ENCODE measurements at regions not wholly inside any gene's neighbourhood (a gene's known extent, or its start where the extent isn't known, plus 50 kb on each side); places are given as distances from the start of the nearest gene placed in this dataset.
"Not testable (repeated sequence)": the region's sequence is repeated elsewhere in the genome, so short reads cannot be mapped to it uniquely, and the experiment has no call there.

GRCh38 chr6:168238159-168238909 lies 81.2 kb downstream of the DACT2 start:
- peaks cover 2% of the 10 kb centered on the region for H3K4me1 Mint-ChIP-seq
- no peak for DNase-seq
- H3K9me3 Mint-ChIP-seq = no peaks in the 10 kb centered on the region
- H3K27ac Mint-ChIP-seq = no peak overlapping the region
- no peak overlapping the region for H3K4me3 Mint-ChIP-seq
- no peaks in the 10 kb centered on the region for H3K27me3 Mint-ChIP-seq
- POLR2A ChIA-PET = no interaction called here
- H3K36me3 Mint-ChIP-seq (ENCODE audit: low read depth) = no peaks in the 10 kb centered on the region
- CTCF ChIA-PET = no interaction called here

- DNase-seq; H3K4me1 Mint-ChIP-seq; H3K9me3 Mint-ChIP-seq; H3K27me3 Mint-ChIP-seq; POLR2A ChIA-PET; H3K36me3 Mint-ChIP-seq (ENCODE audit: low read depth); CTCF ChIA-PET; H3K4me3 Mint-ChIP-seq; H3K27ac Mint-ChIP-seq: not testable (repeated sequence)
Measured at GRCh38 chr6:168233875-168234213, 85.7 kb downstream of the DACT2 start.

GRCh38 chr6:168232989-168233874 lies 86.3 kb downstream of the DACT2 start:
- Mint-ChIP-seq H3K27me3 (no peaks in the 10 kb centered on the region), H3K27ac (no peak overlapping the region), H3K4me3 (no peak overlapping the region), H3K4me1 (no peaks in the 10 kb centered on the region), H3K36me3 (ENCODE audit: low read depth) (no peaks in the 10 kb centered on the region), H3K9me3 (no peaks in the 10 kb centered on the region)
- ChIA-PET CTCF (no interaction called here), POLR2A (no interaction called here)
- DNase-seq = no peak

GRCh38 chr6:168232528-168232927 lies 87.0 kb downstream of the DACT2 start:
- ChIA-PET CTCF (no interaction called here), POLR2A (no interaction called here)
- H3K4me3 Mint-ChIP-seq = no peak overlapping the region
- no peaks in the 10 kb centered on the region for H3K4me1 Mint-ChIP-seq
- no peaks in the 10 kb centered on the region for H3K36me3 Mint-ChIP-seq (ENCODE audit: low read depth)
- no peak for DNase-seq
- no peak overlapping the region for H3K27ac Mint-ChIP-seq
- H3K9me3 Mint-ChIP-seq = no peaks in the 10 kb centered on the region
- H3K27me3 Mint-ChIP-seq = no peaks in the 10 kb centered on the region

GRCh38 chr6:168232062-168232461 lies 87.5 kb downstream of the DACT2 start:
- CTCF ChIA-PET = no interaction called here
- POLR2A ChIA-PET = no interaction called here

GRCh38 chr6:168231393-168231957 lies 88.1 kb downstream of the DACT2 start:
- no peaks in the 10 kb centered on the region for H3K27me3 Mint-ChIP-seq
- no peak overlapping the region for H3K27ac Mint-ChIP-seq
- no peaks in the 10 kb centered on the region for H3K4me1 Mint-ChIP-seq
- DNase-seq = no peak
- H3K9me3 Mint-ChIP-seq = no peaks in the 10 kb centered on the region
- H3K36me3 Mint-ChIP-seq (ENCODE audit: low read depth) = no peaks in the 10 kb centered on the region
- ChIA-PET CTCF (no interaction called here), POLR2A (no interaction called here)
- no peak overlapping the region for H3K4me3 Mint-ChIP-seq

More at GRCh38 chr6:168232062-168232461, 87.5 kb downstream of the DACT2 start:
- Mint-ChIP-seq H3K27ac (no peak overlapping the region), H3K9me3 (no peaks in the 10 kb centered on the region), H3K27me3 (no peaks in the 10 kb centered on the region), H3K4me3 (no peak overlapping the region), H3K4me1 (no peaks in the 10 kb centered on the region), H3K36me3 (ENCODE audit: low read depth) (no peaks in the 10 kb centered on the region)
- DNase-seq = no peak

- H3K36me3 Mint-ChIP-seq (ENCODE audit: low read depth) = no peaks in the 10 kb centered on the region
- no peaks in the 10 kb centered on the region for H3K4me1 Mint-ChIP-seq
- no peak overlapping the region for H3K4me3 Mint-ChIP-seq
- DNase-seq = no peak
- POLR2A ChIA-PET = no interaction called here
- CTCF ChIA-PET = no interaction called here
- H3K27me3 Mint-ChIP-seq = no peaks in the 10 kb centered on the region
- no peaks in the 10 kb centered on the region for H3K9me3 Mint-ChIP-seq
- no peak overlapping the region for H3K27ac Mint-ChIP-seq
Measured at GRCh38 chr6:168229368-168229752, 90.2 kb downstream of the DACT2 start.

- Mint-ChIP-seq H3K36me3 (ENCODE audit: low read depth) (no peaks in the 10 kb centered on the region), H3K4me3 (no peak overlapping the region), H3K27me3 (no peaks in the 10 kb centered on the region), H3K4me1 (no peaks in the 10 kb centered on the region), H3K27ac (no peak overlapping the region), H3K9me3 (no peaks in the 10 kb centered on the region)
- no peak for DNase-seq
- CTCF ChIA-PET = no interaction called here
- POLR2A ChIA-PET = no interaction called here
Measured at GRCh38 chr6:168228676-168229367, 90.8 kb downstream of the DACT2 start.

- no peaks in the 10 kb centered on the region for H3K27me3 Mint-ChIP-seq
- ChIA-PET CTCF (no interaction called here), POLR2A (no interaction called here)
- DNase-seq = no peak
- H3K9me3 Mint-ChIP-seq = no peaks in the 10 kb centered on the region
- H3K27ac Mint-ChIP-seq = no peak overlapping the region
- no peaks in the 10 kb centered on the region for H3K4me1 Mint-ChIP-seq
- H3K4me3 Mint-ChIP-seq = no peak overlapping the region
- H3K36me3 Mint-ChIP-seq (ENCODE audit: low read depth) = no peaks in the 10 kb centered on the region
Measured at GRCh38 chr6:168227840-168228239, 91.7 kb downstream of the DACT2 start.

- Mint-ChIP-seq H3K36me3 (ENCODE audit: low read depth) (no peaks in the 10 kb centered on the region), H3K9me3 (no peaks in the 10 kb centered on the region), H3K27ac (no peak overlapping the region), H3K4me1 (no peaks in the 10 kb centered on the region), H3K27me3 (no peaks in the 10 kb centered on the region), H3K4me3 (no peak overlapping the region)
- no peak for DNase-seq
- CTCF ChIA-PET = no interaction called here
- POLR2A ChIA-PET = no interaction called here
Measured at GRCh38 chr6:168226902-168227318, 92.7 kb downstream of the DACT2 start.

- H3K4me3 Mint-ChIP-seq = no peak overlapping the region
- no peaks in the 10 kb centered on the region for H3K36me3 Mint-ChIP-seq (ENCODE audit: low read depth)
- H3K27ac Mint-ChIP-seq = no peak overlapping the region
- POLR2A ChIA-PET = no interaction called here
- H3K4me1 Mint-ChIP-seq = peaks cover 2% of the 10 kb centered on the region
- CTCF ChIA-PET = no interaction called here
- H3K27me3 Mint-ChIP-seq = no peaks in the 10 kb centered on the region
- no peaks in the 10 kb centered on the region for H3K9me3 Mint-ChIP-seq
- DNase-seq = no peak
Measured at GRCh38 chr6:168226061-168226752, 93.4 kb downstream of the DACT2 start.

- no peaks in the 10 kb centered on the region for H3K9me3 Mint-ChIP-seq
- peaks cover 6% of the 10 kb centered on the region for H3K4me1 Mint-ChIP-seq
- H3K36me3 Mint-ChIP-seq (ENCODE audit: low read depth) = no peaks in the 10 kb centered on the region
- DNase-seq = no peak
- H3K27me3 Mint-ChIP-seq = no peaks in the 10 kb centered on the region
- no peak overlapping the region for H3K4me3 Mint-ChIP-seq
- ChIA-PET POLR2A (no interaction called here), CTCF (no interaction called here)
- H3K27ac Mint-ChIP-seq = no peak overlapping the region
Measured at GRCh38 chr6:168225471-168225911, 94.1 kb downstream of the DACT2 start.

GRCh38 chr6:168223755-168224154 lies 95.8 kb downstream of the DACT2 start:
- Mint-ChIP-seq H3K4me1 (peaks cover 6% of the 10 kb centered on the region), H3K27me3 (no peaks in the 10 kb centered on the region), H3K9me3 (no peaks in the 10 kb centered on the region), H3K4me3 (no peak overlapping the region), H3K27ac (no peak overlapping the region), H3K36me3 (ENCODE audit: low read depth) (no peaks in the 10 kb centered on the region)
- no peak for DNase-seq
- ChIA-PET POLR2A (no interaction called here), CTCF (no interaction called here)
